Hematopoietic multipotent progenitor cell treated with erythropoietin and hydrocortisone succinate and interleukin-3 and kit ligand, for 6 days (in vitro differentiated cells): ENCODE measurements at regions not wholly inside any gene's neighbourhood (a gene's known extent, or its start where the extent isn't known, plus 50 kb on each side); places are given as distances from the start of the nearest gene placed in this dataset.

Experiments used
- DNase-seq: peaks from one replicate; pipeline ENCODE4 v3.0.0-alpha.2; 2015

DNA sequence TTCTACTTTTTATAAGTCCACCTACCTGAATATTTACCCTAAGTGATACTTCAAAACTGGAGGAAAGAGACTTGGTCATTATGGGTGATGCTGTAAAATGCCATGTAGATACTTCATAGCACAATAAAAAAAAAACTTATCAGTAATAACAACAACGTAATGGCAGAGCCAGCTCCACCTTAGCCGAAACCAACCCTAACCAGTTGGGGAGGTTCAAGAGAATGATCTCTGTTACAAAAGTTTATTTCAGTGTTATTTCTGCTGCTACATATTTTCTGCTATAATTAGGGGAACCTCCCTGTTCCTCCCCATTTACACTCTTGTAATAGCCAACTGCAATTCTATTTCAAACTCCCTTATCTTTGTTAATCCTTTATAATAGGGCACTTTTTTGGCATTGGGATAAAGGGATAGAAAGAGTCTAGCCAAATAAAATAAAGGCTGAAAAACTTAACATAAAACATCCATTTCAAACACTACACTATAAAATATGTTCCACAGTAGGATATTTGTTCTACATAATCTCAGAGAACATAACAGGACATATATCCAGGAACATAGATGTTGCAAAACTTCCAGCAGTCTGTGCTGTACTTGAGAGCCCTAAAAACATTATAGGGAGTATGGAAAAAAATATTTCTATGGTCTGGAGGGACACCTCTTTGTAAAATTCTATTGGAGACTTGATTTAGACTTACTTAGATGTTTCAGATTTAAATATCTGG, 138.7 kb upstream of the POF1B start:
- no peak for DNase-seq

DNA sequence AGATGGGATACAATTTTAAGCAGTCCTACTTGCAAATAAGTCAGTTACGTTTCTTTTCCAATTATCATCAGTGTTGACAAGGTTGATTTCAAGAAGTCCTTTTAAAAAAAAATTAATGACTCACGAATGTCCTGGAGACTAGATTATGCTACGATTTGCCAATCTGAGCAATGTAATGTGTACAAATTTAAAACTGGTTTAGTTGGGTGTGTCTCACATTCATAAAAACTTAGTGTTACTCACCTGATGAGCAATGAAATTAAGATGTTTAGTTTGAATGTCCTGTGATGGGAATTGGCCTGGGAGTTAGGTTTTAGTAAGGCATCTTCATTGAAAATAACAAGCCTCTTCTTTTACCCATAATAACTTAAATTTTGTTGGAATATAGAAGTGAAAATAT, 136.7 kb upstream of the POF1B start:
- DNase-seq: no peak

- no peak for DNase-seq
These were observed 127.4 kb upstream of the POF1B start for GRCh38 chrX:85506871-85507270.

- DNase-seq: no peak
These were observed 126.3 kb upstream of the POF1B start for GRCh38 chrX:85505801-85506200.

GRCh38 chrX:85504381-85504780, 124.9 kb upstream of the POF1B start:
- no peak for DNase-seq

DNA sequence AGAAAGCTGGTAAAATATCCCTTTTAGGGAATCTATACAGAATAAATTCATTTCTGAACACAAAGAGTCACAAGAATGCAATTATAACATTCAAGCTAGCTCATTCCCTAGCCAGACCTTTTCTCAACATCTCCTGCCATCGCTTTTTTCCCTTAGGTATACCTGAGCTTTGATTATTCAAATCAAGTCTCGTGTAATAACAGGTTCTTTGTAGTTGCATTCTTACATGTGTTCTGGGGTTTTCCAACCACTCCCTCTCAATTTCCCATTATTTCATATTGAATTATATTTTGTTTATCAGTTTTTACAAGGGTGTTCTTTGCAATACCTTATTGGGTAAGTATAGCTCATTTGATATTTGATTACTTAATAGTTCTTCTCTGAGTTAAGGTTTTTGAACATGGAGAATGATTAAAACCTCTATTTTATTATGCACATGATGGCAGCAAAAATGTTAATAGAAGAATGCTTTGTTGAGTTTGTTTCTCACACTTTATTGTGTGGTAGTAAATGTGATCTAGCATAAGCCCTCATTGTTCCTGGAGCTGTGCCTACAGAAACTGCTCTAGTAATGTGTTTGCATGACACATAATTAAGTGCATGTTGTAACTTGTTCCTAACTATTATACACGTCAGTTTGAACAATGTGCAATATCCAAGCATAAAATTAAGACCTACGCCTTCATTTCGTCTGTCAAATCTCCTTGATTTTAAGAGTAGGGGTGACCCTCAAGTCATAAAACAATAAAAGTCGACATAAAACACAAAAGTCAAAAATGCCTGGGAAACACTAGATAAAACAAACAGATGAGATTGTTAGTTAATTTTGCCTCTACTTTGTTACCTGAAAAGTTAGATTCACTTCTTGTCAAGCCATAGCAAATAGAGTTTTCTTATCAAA, 124.0 kb upstream of the POF1B start:
- DNase-seq: no peak

DNA sequence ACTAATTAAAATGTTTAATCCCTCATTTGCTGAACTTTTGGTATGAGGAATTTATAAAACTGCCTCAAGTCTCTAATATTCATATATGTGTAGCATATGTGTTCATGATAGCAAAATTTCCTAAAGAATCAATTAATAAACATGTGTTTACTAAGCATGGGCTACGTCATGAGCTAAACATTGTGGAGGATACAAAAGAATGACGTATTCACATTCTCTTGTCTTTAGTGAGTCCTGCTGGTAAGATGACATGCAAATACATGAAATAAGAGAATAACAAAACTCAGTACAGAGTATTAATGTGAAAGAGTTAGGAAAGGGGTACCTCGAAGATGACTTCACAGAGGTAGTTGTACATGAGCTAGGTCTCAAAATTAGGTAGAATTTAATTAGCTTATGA, 121.9 kb upstream of the POF1B start:
- no peak for DNase-seq

DNA sequence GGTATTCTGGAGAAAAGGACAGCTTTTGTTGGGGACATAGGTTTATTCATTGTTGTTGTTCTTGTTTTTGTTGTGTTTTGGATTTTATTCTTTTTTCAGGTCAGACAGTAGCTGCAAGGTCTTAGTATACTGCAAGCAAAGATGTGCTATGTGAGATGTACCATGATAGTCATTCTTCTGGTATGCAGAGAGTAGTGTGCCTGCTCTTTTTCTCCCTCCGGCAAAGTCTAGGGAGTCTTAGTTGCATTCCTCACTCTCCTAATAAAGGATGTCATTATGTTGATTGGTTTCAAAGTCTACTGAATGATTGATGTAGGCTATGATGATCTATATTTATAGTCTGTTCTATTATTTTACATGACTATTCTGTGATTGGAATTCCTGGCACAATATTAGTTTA, 119.9 kb upstream of the POF1B start:
- no peak for DNase-seq

- DNase-seq: no peak
These were observed 114.4 kb upstream of the POF1B start for GRCh38 chrX:85493821-85494220.

DNA sequence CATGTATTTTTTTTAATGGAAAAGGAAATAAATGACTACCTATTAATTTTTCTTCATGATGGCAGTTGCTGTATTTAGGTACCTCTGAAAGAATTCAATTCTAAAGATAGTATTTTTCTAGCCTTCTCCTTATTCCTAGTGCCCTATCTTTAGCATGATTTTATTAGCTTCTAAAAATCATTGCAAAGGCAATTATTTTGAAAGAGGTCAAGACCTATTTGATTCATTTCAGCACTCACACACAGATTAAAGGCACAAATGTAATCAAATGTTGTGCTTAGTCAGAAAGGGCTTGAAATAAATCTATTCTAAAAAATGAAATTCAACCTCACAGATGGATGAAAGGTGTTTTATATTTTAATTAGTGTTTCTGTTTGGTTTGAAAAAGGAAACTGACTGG, 74.8 kb upstream of the POF1B start:
- DNase-seq: no peak

- DNase-seq: no peak
These were observed 65.1 kb upstream of the POF1B start for GRCh38 chrX:85444613-85445012.
